Skeletal muscle satellite cell (primary cell): ENCODE measurements at regions not wholly inside any gene's neighbourhood (a gene's known extent, or its start where the extent isn't known, plus 50 kb on each side); places are given as distances from the start of the nearest gene placed in this dataset.

ENCODE experiments used
- H3K27me3 ChIP-seq: 2 replicates; pipeline ENCODE4 v1.7.0; 2013; ENCODE audit warnings: low read length; ENCODE audit not compliant: control insufficient read depth, insufficient read depth
- H3K36me3 ChIP-seq: 2 replicates; pipeline ENCODE4 v1.7.0; 2013; ENCODE audit warnings: mild to moderate bottlenecking, control low read depth, low read length; ENCODE audit not compliant: insufficient read depth
- H3K4me1 ChIP-seq: 2 replicates; pipeline ENCODE4 v1.7.0; 2013; ENCODE audit warnings: low read length; ENCODE audit not compliant: control insufficient read depth, insufficient read depth
- H3K4me2 ChIP-seq: 2 replicates; pipeline ENCODE4 v1.7.0; 2013; ENCODE audit warnings: mild to moderate bottlenecking, low read length
- H3K4me3 ChIP-seq: 2 replicates; pipeline ENCODE4 v1.7.0; 2013; ENCODE audit warnings: low read length
- H3K9ac ChIP-seq: 2 replicates; pipeline ENCODE4 v1.7.0; 2013; ENCODE audit warnings: mild to moderate bottlenecking, low read depth, low read length, moderate library complexity
- H3K9me3 ChIP-seq: replicated peaks from 2 replicates; pipeline ENCODE4 v1.7.0; 2013; ENCODE audit warnings: mild to moderate bottlenecking, control low read depth, low read length

DNA sequence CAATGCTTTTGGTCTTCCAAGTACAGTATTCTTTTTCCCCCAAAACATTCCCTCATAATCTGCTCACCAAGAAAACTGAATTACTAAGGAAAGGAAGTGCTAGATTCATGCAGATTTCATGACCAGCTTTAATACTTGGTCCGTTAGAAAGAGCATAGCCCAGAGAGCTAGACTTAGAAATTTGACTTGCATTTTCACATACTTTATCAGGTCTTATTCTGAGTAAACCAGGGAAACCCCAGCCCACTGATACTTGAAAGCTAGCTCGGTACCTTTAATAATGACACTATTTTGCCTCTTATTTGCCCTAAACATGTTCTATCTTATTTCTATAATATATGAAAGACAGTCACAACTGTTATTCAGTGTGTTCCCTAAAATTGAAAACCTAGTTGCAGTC is 204.5 kb downstream of the TTLL7 start:
- Histone ChIP-seq H3K27me3 (no peaks in the 10 kb centered on the region), H3K4me2 (no peak overlapping the region), H3K4me3 (no peak overlapping the region), H3K4me1 (no peaks in the 10 kb centered on the region), H3K36me3 (no peaks in the 10 kb centered on the region), H3K9me3 (no peaks in the 10 kb centered on the region), H3K9ac (no peak overlapping the region)

DNA sequence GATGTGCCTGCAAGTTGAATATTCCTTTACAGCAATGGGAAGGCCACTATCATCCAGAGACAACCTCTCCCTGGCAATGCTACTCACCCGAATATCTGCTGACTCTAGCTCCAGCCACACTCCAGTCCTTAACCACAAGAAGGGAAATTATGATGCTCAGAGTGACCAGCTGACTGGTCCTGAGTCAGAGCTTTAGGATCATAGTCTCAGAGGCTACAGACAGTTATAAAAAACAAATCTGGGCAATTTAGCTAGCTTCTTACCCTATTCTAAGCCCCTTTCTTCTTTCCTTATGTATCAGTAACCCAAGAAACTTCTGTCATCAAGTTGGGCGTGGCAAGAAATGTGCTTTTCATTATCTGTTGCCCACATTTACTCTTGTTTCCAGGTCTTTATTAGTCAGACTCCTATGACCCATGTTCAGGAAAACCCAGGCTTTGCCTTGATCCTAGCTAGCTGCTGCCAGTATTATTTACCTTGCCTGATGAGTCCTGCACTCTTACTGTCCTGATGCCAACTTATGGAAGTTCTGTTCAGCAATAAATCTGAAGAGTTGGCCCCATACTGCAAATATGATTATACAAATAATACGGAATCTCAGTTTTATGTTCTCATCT is 207.0 kb downstream of the TTLL7 start:
- Histone ChIP-seq H3K4me2 (no peak overlapping the region), H3K9me3 (no peaks in the 10 kb centered on the region), H3K4me3 (no peak overlapping the region), H3K36me3 (no peaks in the 10 kb centered on the region), H3K4me1 (no peaks in the 10 kb centered on the region), H3K27me3 (no peaks in the 10 kb centered on the region), H3K9ac (no peak overlapping the region)

DNA sequence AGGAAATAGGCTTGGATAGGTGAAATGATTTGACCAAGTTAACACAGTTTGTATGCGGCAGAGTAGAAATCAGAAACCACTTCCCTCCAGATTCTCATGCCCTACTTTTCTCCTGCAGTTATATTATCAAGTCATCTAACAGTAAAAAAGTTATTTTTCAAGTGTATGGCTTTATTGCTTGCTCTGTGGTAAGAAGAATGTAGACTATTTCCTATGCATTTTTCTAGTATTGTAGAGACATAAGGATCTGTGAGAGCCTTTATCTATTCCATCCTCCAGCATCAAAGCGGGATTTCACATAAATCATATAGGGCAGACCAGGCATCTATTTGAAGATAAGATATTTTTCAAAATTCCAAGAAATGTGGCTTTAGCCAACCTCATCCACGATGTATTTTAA is 208.5 kb downstream of the TTLL7 start:
- no peaks in the 10 kb centered on the region for H3K36me3 ChIP-seq
- H3K4me2 ChIP-seq, result no peak overlapping the region
- H3K9me3 ChIP-seq, result no peaks in the 10 kb centered on the region
- no peak overlapping the region for H3K9ac ChIP-seq
- H3K4me3 ChIP-seq, result no peak overlapping the region
- H3K27me3 ChIP-seq, result no peaks in the 10 kb centered on the region
- no peaks in the 10 kb centered on the region for H3K4me1 ChIP-seq

DNA sequence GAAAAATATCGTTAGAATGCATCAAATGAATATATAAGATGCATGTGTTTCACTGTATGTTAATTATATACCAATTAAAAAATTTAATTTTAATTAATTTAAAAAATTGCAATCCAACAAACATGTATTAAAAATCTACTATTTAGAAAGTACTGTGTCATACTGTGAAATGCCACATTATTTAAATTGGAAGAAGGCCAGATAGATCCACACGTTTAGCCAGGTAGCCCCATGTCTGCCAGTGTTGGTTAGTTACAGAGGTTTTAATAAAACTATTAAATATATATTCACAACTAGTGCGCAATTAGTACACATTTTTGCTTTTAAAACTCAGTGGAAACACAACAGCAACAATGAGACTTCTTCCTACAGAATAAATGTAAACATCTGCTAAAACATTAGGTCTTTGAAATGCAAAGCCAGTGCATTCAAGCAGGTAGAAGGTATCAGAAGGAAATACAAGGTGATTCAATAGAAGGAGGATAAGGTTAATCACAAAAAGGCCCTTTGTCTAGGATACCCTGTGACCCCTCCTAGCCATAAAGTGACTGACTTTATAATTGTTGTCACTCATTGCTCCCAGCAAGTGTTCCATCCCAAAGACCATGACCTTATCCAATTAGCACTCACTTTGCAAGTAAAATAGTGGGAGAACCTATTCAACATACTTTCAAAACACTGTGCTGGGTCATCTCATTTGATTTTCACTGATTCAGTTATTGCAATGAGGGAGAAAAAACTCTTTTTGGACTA is 211.5 kb downstream of the TTLL7 start:
- no peaks in the 10 kb centered on the region for H3K36me3 ChIP-seq
- H3K4me2 ChIP-seq, result no peak overlapping the region
- H3K4me3 ChIP-seq, result no peak overlapping the region
- no peaks in the 10 kb centered on the region for H3K4me1 ChIP-seq
- no peaks in the 10 kb centered on the region for H3K27me3 ChIP-seq
- H3K9me3 ChIP-seq, result no peaks in the 10 kb centered on the region
- H3K9ac ChIP-seq, result no peak overlapping the region

DNA sequence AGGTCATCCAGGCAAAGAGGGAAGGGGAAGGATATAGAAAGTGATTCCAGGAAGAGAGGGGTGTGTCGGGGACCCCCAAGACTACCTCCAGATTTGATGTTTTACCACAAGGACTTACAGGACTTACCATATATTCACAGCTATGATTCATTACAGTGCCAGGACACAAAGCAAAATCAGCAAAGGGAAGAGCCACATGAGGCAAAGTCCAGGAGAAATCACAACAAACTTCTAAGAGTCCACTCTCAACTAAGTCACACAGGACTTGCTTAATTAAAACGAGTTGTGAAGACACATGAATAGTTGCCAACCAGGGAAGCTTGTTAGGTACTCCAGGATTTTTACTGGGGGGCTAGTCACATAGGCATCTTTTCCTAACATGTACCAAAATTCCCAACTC is 217.3 kb downstream of the TTLL7 start:
- Histone ChIP-seq H3K4me2 (no peak overlapping the region), H3K9me3 (no peaks in the 10 kb centered on the region), H3K36me3 (no peaks in the 10 kb centered on the region), H3K27me3 (no peaks in the 10 kb centered on the region), H3K4me1 (no peaks in the 10 kb centered on the region), H3K4me3 (no peak overlapping the region), H3K9ac (no peak overlapping the region)

DNA sequence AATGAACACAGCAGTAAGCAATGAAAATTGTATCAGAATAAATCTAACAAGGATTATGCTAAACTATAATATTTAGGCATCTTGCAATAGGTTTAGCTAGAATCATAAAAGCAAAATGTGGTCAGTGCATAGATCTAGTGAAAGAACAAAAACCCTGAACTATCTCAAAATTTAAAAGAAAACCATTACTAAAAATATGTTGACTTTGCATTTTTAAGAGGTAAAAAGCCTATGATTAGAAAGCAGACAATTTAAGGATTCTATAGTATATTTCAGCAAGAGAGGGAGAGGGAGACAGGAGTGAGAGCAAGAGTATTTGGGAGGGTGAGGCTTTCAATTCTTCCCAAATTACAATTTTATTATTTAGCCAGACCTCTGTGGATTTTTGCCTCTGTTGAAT is 219.4 kb downstream of the TTLL7 start:
- H3K4me3 ChIP-seq, result no peak overlapping the region
- H3K4me2 ChIP-seq, result no peak overlapping the region
- H3K9ac ChIP-seq, result no peak overlapping the region
- no peaks in the 10 kb centered on the region for H3K4me1 ChIP-seq
- H3K27me3 ChIP-seq, result peaks cover 2% of the 10 kb centered on the region
- no peaks in the 10 kb centered on the region for H3K36me3 ChIP-seq
- no peaks in the 10 kb centered on the region for H3K9me3 ChIP-seq

DNA sequence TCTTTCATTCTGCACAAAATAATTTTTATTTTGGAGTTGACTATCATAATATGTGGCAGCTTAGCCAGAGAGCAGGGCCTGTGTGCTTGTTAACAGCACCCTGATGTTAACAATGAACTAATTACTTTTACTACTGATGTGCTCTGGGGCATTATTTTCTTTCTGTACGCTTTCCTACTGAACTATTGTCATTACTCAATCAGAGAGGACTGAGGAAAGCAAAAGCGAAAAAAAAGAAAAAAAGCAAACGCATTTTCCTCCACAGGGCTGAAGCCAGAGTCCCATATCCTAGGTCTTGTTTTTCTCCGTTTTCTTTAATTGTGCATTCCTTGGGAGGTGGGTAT is 221.2 kb downstream of the TTLL7 start:
- Histone ChIP-seq H3K4me1 (no peaks in the 10 kb centered on the region), H3K27me3 (peaks cover 2% of the 10 kb centered on the region), H3K9ac (no peak overlapping the region), H3K4me2 (no peak overlapping the region), H3K36me3 (no peaks in the 10 kb centered on the region), H3K9me3 (no peaks in the 10 kb centered on the region), H3K4me3 (no peak overlapping the region)

DNA sequence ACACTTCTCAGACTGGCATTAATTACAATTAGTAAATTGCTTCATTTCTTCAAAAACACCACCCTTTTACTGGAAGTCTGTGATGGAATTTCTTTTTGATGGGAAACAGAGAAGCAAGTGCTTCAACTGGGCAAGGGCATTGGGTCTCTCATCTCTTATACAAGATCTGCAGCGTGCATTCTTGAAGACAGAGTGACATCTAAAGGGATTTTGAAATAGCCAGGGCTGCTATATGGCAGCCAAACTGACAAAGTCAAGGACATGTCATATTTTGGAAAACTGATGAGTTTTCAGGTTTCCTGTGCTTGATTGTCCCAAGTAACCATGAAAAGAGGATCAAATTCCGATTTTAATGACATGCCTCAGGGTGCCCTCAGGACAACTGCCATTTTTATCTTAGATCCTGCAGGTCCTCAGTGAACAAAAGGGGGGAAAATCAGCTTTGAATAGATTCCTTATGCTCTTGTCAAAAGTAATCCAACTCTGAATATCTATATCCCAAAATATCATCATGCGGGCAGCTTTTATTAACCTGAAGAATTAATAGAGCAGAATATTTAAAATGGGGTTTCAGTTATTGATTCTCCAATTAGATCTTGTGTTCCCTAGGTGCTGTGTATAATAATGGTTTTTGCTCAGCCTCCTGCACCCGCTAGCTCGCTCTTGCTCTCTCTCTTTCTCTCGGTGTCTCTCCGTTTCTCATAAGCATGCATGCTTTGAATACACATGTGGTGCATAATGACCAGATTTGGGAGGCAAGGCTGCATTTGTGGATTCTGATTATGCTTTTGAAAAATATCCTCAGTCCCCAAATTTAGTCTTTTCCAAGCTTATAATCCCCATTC is 221.8 kb downstream of the TTLL7 start:
- Histone ChIP-seq H3K4me3 (no peak overlapping the region), H3K36me3 (no peaks in the 10 kb centered on the region), H3K4me2 (no peak overlapping the region), H3K4me1 (no peaks in the 10 kb centered on the region), H3K9ac (no peak overlapping the region), H3K9me3 (no peaks in the 10 kb centered on the region), H3K27me3 (peaks cover 2% of the 10 kb centered on the region)

DNA sequence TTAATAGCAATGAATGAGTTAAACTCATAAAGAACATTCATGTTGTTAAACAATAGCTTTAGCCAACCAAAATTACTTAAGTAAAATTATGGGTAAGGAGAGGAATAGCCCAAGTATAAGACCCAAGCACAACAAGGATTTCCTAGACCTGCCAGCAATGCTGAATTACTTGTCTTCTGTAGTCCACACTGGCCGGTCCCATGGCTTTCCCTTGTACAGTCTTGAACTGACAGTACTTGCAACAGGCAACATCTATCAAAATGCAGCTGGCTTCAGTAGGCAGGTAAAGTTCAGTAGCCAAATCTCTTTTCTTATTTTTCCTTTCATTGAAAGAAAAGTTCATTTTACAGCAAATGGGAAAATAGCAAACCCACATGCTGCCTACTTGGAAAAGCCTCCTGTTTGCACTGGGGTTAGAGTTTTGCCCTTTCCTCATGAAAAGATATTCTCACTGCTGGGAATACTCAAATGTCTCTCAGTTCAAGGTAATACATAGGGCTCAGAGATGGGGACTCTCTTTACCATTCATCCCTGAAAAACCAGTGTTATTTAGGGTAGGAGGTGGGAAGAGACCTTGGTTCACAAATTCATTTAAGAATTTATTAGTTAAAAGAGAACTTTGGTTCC is 222.8 kb downstream of the TTLL7 start:
- peaks cover 2% of the 10 kb centered on the region for H3K27me3 ChIP-seq
- no peaks in the 10 kb centered on the region for H3K9me3 ChIP-seq
- H3K4me3 ChIP-seq, result no peak overlapping the region
- no peak overlapping the region for H3K4me2 ChIP-seq
- no peaks in the 10 kb centered on the region for H3K36me3 ChIP-seq
- no peaks in the 10 kb centered on the region for H3K4me1 ChIP-seq
- no peak overlapping the region for H3K9ac ChIP-seq

DNA sequence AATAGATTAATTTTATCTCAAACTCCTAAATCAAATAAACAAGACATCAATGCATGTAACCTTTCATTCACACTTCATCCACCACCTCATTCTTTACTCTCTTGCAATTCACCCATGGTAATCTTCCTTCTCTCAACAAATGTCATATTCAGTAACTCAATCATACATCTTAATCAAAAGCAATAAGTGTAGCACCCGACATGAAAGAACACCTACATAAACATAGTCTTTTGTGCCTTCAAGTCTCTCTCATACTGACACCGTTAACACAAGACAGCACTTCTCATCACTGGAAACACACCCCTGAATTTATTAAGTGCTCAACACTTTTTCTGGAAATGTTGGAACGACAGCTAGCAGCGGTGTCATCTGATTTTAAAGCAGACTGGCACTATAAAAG is 225.9 kb downstream of the TTLL7 start:
- H3K27me3 ChIP-seq, result peaks cover 2% of the 10 kb centered on the region
- H3K9me3 ChIP-seq, result no peaks in the 10 kb centered on the region

DNA sequence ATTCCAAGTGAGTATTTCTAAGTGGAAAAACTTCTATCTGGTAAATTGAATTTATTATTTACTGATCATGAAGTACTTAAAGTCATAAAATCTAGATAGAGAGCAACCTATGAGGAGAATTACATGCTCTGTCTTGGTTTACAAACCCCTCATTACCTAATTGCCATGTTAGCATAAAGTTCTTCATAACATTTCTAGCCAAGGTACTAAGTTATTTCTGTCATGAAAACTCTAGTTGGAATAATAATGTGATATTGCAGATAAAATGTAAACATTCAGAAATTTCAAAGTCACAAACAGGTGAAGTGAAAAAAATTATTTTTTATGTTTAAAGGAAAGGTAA is 228.6 kb downstream of the TTLL7 start:
- Histone ChIP-seq H3K4me2 (no peak overlapping the region), H3K9ac (no peak overlapping the region), H3K36me3 (no peaks in the 10 kb centered on the region), H3K4me1 (no peaks in the 10 kb centered on the region), H3K4me3 (no peak overlapping the region), H3K27me3 (no peaks in the 10 kb centered on the region), H3K9me3 (no peaks in the 10 kb centered on the region)

More for the DNA sequence above, 225.9 kb downstream of the TTLL7 start:
- no peak overlapping the region for H3K4me3 ChIP-seq
- no peaks in the 10 kb centered on the region for H3K36me3 ChIP-seq
- no peaks in the 10 kb centered on the region for H3K4me1 ChIP-seq
- no peak overlapping the region for H3K9ac ChIP-seq
- H3K4me2 ChIP-seq, result no peak overlapping the region
